Mammary epithelial cell (primary cell): ENCODE measurements at regions not wholly inside any gene's neighbourhood (a gene's known extent, or its start where the extent isn't known, plus 50 kb on each side); places are given as distances from the start of the nearest gene placed in this dataset.

Experiments used
- EZH2 ChIP-seq: IDR thresholded peaks from 2 replicates; pipeline ENCODE4 v1.6.1; 2012; ENCODE audit warnings: low read length, inconsistent platforms, borderline replicate concordance
- TF ChIP-seq, protein P1 (sequence below), 2 donors: IDR thresholded peaks in 1 of 2; conservative IDR thresholded peaks in 1 of 2; 2 replicates each; pipeline ENCODE4 v1.5.1; 2011 to 2012; ENCODE audit warnings: inconsistent platforms in 2 of 2, low read length in 2 of 2, mild to moderate bottlenecking in 2 of 2, control low read depth in 1 of 2, low read depth in 1 of 2; ENCODE audit not compliant: insufficient read depth in 1 of 2; ENCODE audit errors: extremely low read depth in 1 of 2

DNA sequence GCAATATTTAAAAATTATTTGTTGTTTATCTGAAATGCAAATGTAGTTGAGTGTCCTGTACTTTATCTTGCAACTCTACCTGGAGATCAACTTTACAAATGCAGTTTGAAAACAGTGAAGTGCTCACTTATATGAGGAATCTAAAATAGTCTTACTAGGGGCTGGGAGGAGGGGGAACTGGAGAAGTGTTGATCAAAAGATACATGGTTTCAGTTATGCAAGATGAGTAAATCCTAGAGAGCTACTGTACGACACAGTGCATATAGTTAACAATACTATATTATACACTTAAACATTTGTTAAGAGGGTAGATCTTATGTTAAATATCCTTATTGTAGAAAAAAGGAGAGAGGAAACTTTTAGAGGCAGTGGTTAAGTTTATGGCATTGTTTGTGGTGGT, 241.9 kb downstream of the BCL11A start:
- TF ChIP-seq, protein P1, sequence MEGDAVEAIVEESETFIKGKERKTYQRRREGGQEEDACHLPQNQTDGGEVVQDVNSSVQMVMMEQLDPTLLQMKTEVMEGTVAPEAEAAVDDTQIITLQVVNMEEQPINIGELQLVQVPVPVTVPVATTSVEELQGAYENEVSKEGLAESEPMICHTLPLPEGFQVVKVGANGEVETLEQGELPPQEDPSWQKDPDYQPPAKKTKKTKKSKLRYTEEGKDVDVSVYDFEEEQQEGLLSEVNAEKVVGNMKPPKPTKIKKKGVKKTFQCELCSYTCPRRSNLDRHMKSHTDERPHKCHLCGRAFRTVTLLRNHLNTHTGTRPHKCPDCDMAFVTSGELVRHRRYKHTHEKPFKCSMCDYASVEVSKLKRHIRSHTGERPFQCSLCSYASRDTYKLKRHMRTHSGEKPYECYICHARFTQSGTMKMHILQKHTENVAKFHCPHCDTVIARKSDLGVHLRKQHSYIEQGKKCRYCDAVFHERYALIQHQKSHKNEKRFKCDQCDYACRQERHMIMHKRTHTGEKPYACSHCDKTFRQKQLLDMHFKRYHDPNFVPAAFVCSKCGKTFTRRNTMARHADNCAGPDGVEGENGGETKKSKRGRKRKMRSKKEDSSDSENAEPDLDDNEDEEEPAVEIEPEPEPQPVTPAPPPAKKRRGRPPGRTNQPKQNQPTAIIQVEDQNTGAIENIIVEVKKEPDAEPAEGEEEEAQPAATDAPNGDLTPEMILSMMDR (conservative IDR thresholded peaks at IDR 0.05 in 1 of 2, IDR thresholded peaks at IDR 0.05 in 1 of 2; ENCODE audit: extremely low read depth in 1 of 2, insufficient read depth in 1 of 2, low read depth in 1 of 2, low read length in 2 of 2) = no peak
- TF ChIP-seq EZH2 = no peak
